HEK293 (cell line): ENCODE measurements at regions not wholly inside any gene's neighbourhood (a gene's known extent, or its start where the extent isn't known, plus 50 kb on each side); places are given as distances from the start of the nearest gene placed in this dataset.

Source experiments
- MEIS1 ChIP-seq: sonication (generic); formaldehyde crosslinking; IDR thresholded peaks from 2 replicates; pipeline ENCODE4 v1.8.1; 2022; ENCODE audit warnings: missing genetic modification reagents, mild to moderate bottlenecking, borderline replicate concordance
- MZF1 ChIP-seq: fragments of 450-650 bp; formaldehyde crosslinking; IDR thresholded peaks from 2 replicates; pipeline ENCODE4 v1.5.1; 2017; ENCODE audit warnings: missing biosample characterization, missing genetic modification characterization, borderline replicate concordance
- REST ChIP-seq: fragments of 450-650 bp; formaldehyde crosslinking; IDR thresholded peaks from 2 replicates; pipeline ENCODE4 v1.5.1; 2016; ENCODE audit warnings: missing biosample characterization, missing genetic modification characterization
- ZNF140 ChIP-seq: fragments of 450-650 bp; formaldehyde crosslinking; IDR thresholded peaks from 2 replicates; pipeline ENCODE4 v1.5.1; 2016; ENCODE audit warnings: missing biosample characterization, missing genetic modification characterization
- ZNF239 ChIP-seq: fragments of 450-650 bp; formaldehyde crosslinking; IDR thresholded peaks from 2 replicates; pipeline ENCODE4 v1.5.1; 2016; ENCODE audit warnings: missing biosample characterization, missing genetic modification characterization
- ZNF302 ChIP-seq: fragments of 450-650 bp; formaldehyde crosslinking; IDR thresholded peaks from 2 replicates; pipeline ENCODE4 v1.5.1; 2016; ENCODE audit warnings: missing biosample characterization, missing genetic modification characterization, low read depth
- ZNF366 ChIP-seq: fragments of 450-650 bp; formaldehyde crosslinking; conservative IDR thresholded peaks from 2 replicates; pipeline ENCODE4 v1.5.1; 2016; ENCODE audit warnings: missing biosample characterization, missing genetic modification characterization
- ZNF449 ChIP-seq: fragments of 450-650 bp; formaldehyde crosslinking; IDR thresholded peaks from 2 replicates; pipeline ENCODE4 v1.5.1; 2017; ENCODE audit warnings: missing biosample characterization, mild to moderate bottlenecking, missing genetic modification characterization, moderate library complexity
- ZNF560 ChIP-seq: fragments of 450-650 bp; formaldehyde crosslinking; IDR thresholded peaks from 2 replicates; pipeline ENCODE4 v1.5.1; 2017; ENCODE audit warnings: missing biosample characterization, missing genetic modification characterization, borderline replicate concordance
- ZNF621 ChIP-seq: fragments of 450-650 bp; formaldehyde crosslinking; IDR thresholded peaks from 2 replicates; pipeline ENCODE4 v1.5.1; 2017; ENCODE audit warnings: missing biosample characterization, missing genetic modification characterization
- TF ChIP-seq, protein P1 (sequence below): fragments of 450-650 bp; formaldehyde crosslinking; IDR thresholded peaks from 2 replicates; pipeline ENCODE4 v1.5.1; 2016; ENCODE audit warnings: missing biosample characterization, missing genetic modification characterization

GRCh38 chr16:66247516-66248481, 118.7 kb upstream of the CDH5 start:
- no peak for TF ChIP-seq ZNF140
- TF ChIP-seq, protein P1, sequence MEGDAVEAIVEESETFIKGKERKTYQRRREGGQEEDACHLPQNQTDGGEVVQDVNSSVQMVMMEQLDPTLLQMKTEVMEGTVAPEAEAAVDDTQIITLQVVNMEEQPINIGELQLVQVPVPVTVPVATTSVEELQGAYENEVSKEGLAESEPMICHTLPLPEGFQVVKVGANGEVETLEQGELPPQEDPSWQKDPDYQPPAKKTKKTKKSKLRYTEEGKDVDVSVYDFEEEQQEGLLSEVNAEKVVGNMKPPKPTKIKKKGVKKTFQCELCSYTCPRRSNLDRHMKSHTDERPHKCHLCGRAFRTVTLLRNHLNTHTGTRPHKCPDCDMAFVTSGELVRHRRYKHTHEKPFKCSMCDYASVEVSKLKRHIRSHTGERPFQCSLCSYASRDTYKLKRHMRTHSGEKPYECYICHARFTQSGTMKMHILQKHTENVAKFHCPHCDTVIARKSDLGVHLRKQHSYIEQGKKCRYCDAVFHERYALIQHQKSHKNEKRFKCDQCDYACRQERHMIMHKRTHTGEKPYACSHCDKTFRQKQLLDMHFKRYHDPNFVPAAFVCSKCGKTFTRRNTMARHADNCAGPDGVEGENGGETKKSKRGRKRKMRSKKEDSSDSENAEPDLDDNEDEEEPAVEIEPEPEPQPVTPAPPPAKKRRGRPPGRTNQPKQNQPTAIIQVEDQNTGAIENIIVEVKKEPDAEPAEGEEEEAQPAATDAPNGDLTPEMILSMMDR (tag by site-specific recombination), result no peak
- no peak for TF ChIP-seq ZNF366 (tag by site-specific recombination)
- TF ChIP-seq ZNF239, result no peak
- TF ChIP-seq REST (tag by site-specific recombination), result no peak
- no peak for TF ChIP-seq ZNF302 (tag by site-specific recombination)
- TF ChIP-seq ZNF449 (tag by site-specific recombination), result no peak
- TF ChIP-seq MZF1 (tag by site-specific recombination), result no peak
- no peak for TF ChIP-seq ZNF621 (tag by site-specific recombination)
- no peak for TF ChIP-seq MEIS1 (CRISPR knock-in tag)
- TF ChIP-seq ZNF560 (tag by site-specific recombination), result no peak
